IMR-90 (cell line): ENCODE measurements at regions not wholly inside any gene's neighbourhood (a gene's known extent, or its start where the extent isn't known, plus 50 kb on each side); places are given as distances from the start of the nearest gene placed in this dataset.

Experiments used
- ATAC-seq: fragments of 200-7000 bp; cut with Tn5 transposase; 2 replicates; pipeline ENCODE4 v1.9.1; 2020; ENCODE audit warnings: low read depth, mild to moderate bottlenecking, moderate library complexity
- BruUV-seq: library from RNA; stranded (reverse); fragments of 400-500 nt; replicated peaks from 2 replicates; lab custom pipeline; 2021; lab: Mats Ljungman, UMichigan
- CTCF ChIA-PET: fragments of 300-600 bp; formaldehyde crosslinking; extraction: SDS; loops from one replicate; lab custom pipeline; 2021; ENCODE audit warnings: antibody characterized with exemption; lab: Yijun Ruan, JAX
- POLR2A ChIA-PET: fragments of 300-600 bp; sonication (Branson Sonifier 250); formaldehyde crosslinking; loops from one replicate; lab custom pipeline; 2022; ENCODE audit warnings: antibody characterized with exemption; ENCODE audit not compliant: unreplicated experiment; lab: Charles Lee
- DNase-seq: peaks from one replicate; pipeline ENCODE4 v3.0.0; 2013
- H2AFZ ChIP-seq: replicated peaks from 2 replicates; pipeline ENCODE3; 2013; ENCODE audit warnings: low read length, mild to moderate bottlenecking; ENCODE audit not compliant: poor library complexity
- H2AK5ac ChIP-seq: 2 replicates; pipeline ENCODE4 v1.6.1; 2013; ENCODE audit warnings: low read depth, low read length, inconsistent platforms
- H2AK9ac ChIP-seq: replicated peaks from 2 replicates; pipeline ENCODE3; 2013; ENCODE audit warnings: mild to moderate bottlenecking, low read depth, low read length, moderate library complexity; ENCODE audit not compliant: poor library complexity
- H2BK120ac ChIP-seq: 2 replicates; pipeline ENCODE4 v1.6.1; 2013; ENCODE audit warnings: low read depth, low read length, inconsistent platforms
- H2BK15ac ChIP-seq: 3 replicates; pipeline ENCODE4 v1.6.1; 2013; ENCODE audit warnings: low read depth, low read length, inconsistent platforms
- H2BK20ac ChIP-seq: 2 replicates; pipeline ENCODE4 v1.6.1; 2013; ENCODE audit warnings: low read depth, mild to moderate bottlenecking, inconsistent platforms, low read length, moderate library complexity
- H2BK5ac ChIP-seq: 2 replicates; pipeline ENCODE4 v1.6.1; 2013; ENCODE audit warnings: mild to moderate bottlenecking, low read depth, low read length, inconsistent platforms; ENCODE audit not compliant: poor library complexity, severe bottlenecking
- H3K14ac ChIP-seq: replicated peaks from 2 replicates; pipeline ENCODE4 v1.6.1; 2013; ENCODE audit warnings: low read depth, low read length, inconsistent platforms
- H3K18ac ChIP-seq: 2 replicates; pipeline ENCODE4 v1.6.1; 2013; ENCODE audit warnings: low read depth, low read length, control low read depth
- H3K23ac ChIP-seq: 2 replicates; pipeline ENCODE4 v1.6.1; 2013; ENCODE audit warnings: low read depth, low read length, inconsistent platforms
- H3K27ac ChIP-seq: 2 replicates; pipeline ENCODE4 v1.5.1; 2013; ENCODE audit warnings: mild to moderate bottlenecking, control low read depth, low read length; ENCODE audit not compliant: insufficient read depth
- H3K27me3 ChIP-seq: 2 replicates; pipeline ENCODE4 v1.6.1; 2013; ENCODE audit warnings: low read length; ENCODE audit not compliant: control insufficient read depth, insufficient read depth
- H3K36me3 ChIP-seq: 2 replicates; pipeline ENCODE4 v1.6.1; 2013; ENCODE audit warnings: low read length, mixed read lengths; ENCODE audit not compliant: control insufficient read depth, insufficient read depth
- H3K4ac ChIP-seq: 2 replicates; pipeline ENCODE4 v1.6.1; 2013; ENCODE audit warnings: low read depth, low read length, inconsistent platforms
- H3K4me1 ChIP-seq: 2 replicates; pipeline ENCODE4 v1.6.1; 2013; ENCODE audit warnings: low read length, mixed read lengths; ENCODE audit not compliant: control insufficient read depth, insufficient read depth
- H3K4me2 ChIP-seq: 2 replicates; pipeline ENCODE4 v1.6.1; 2013; ENCODE audit warnings: low read depth, mild to moderate bottlenecking, control low read depth, low read length, moderate library complexity
- H3K4me3 ChIP-seq: 2 replicates; pipeline ENCODE4 v1.5.1; 2013; ENCODE audit warnings: low read depth, mild to moderate bottlenecking, control low read depth, low read length, moderate library complexity; ENCODE audit not compliant: insufficient read depth
- H3K56ac ChIP-seq: 2 replicates; pipeline ENCODE4 v1.6.1; 2013; ENCODE audit warnings: low read length, inconsistent platforms; ENCODE audit not compliant: insufficient read depth; ENCODE audit errors: extremely low read depth
- H3K79me1 ChIP-seq, 2 experiments: 2 replicates each; pipeline ENCODE4 v1.6.1; 2013; ENCODE audit warnings: low read length in 2 of 2, inconsistent platforms in 1 of 2, low read depth in 1 of 2
- H3K9ac ChIP-seq: 2 replicates; pipeline ENCODE4 v1.6.1; 2013; ENCODE audit warnings: low read depth, low read length, control low read depth
- H3K9me1 ChIP-seq: 2 replicates; pipeline ENCODE4 v1.6.1; 2013; ENCODE audit warnings: low read length, inconsistent platforms; ENCODE audit not compliant: insufficient read depth
- H3K9me3 ChIP-seq: 2 replicates; pipeline ENCODE4 v1.6.1; 2013; ENCODE audit warnings: low read length; ENCODE audit not compliant: control insufficient read depth, insufficient read depth
- H4K20me1 ChIP-seq: 2 replicates; pipeline ENCODE4 v1.6.1; 2013; ENCODE audit warnings: low read length, inconsistent platforms; ENCODE audit not compliant: insufficient read depth
- H4K5ac ChIP-seq: 2 replicates; pipeline ENCODE4 v1.6.1; 2013; ENCODE audit warnings: mild to moderate bottlenecking, low read depth, low read length, control low read depth
- H4K8ac ChIP-seq, 2 experiments: 2 replicates each; pipeline ENCODE4 v1.6.1; 2013; ENCODE audit warnings: low read depth in 2 of 2, low read length in 2 of 2, control low read depth in 1 of 2, inconsistent platforms in 1 of 2
- H4K91ac ChIP-seq: 2 replicates; pipeline ENCODE4 v1.6.1; 2013; ENCODE audit warnings: low read depth, low read length, inconsistent platforms; ENCODE audit not compliant: insufficient read depth
- BHLHE40 ChIP-seq: fragments of 150-350 bp; IDR thresholded peaks from 2 replicates; pipeline ENCODE4 v1.6.1; 2016; ENCODE audit warnings: mild to moderate bottlenecking, low read depth, low read length
- CEBPB ChIP-seq: IDR thresholded peaks from 2 replicates; pipeline ENCODE4 v1.6.1; 2012; ENCODE audit warnings: low read depth, low read length, improper control_type of control experiment
- CHD1 ChIP-seq: IDR thresholded peaks from 2 replicates; pipeline ENCODE4 v1.6.1; 2012; ENCODE audit warnings: low read depth, low read length, improper control_type of control experiment
- CTCF ChIP-seq: conservative IDR thresholded peaks from 2 replicates; pipeline ENCODE4 v1.5.1; 2012; ENCODE audit warnings: mild to moderate bottlenecking, low read depth, low read length, improper control_type of control experiment
- ELK1 ChIP-seq: fragments of 150-350 bp; IDR thresholded peaks from 2 replicates; pipeline ENCODE4 v1.6.1; 2016; ENCODE audit warnings: low read depth, mild to moderate bottlenecking, low read length, moderate library complexity, borderline replicate concordance
- FOS ChIP-seq: fragments of 150-350 bp; IDR thresholded peaks from 2 replicates; pipeline ENCODE4 v1.6.1; 2016; ENCODE audit warnings: low read depth, low read length
- MAFK ChIP-seq: IDR thresholded peaks from 2 replicates; pipeline ENCODE4 v1.6.1; 2012; ENCODE audit warnings: low read depth, low read length, improper control_type of control experiment
- MAZ ChIP-seq: IDR thresholded peaks from 2 replicates; pipeline ENCODE4 v1.6.1; 2012; ENCODE audit warnings: low read depth, mild to moderate bottlenecking, low read length, improper control_type of control experiment, moderate library complexity, borderline replicate concordance
- MXI1 ChIP-seq: IDR thresholded peaks from 2 replicates; pipeline ENCODE4 v1.6.1; 2012; ENCODE audit warnings: low read depth, mild to moderate bottlenecking, low read length, moderate library complexity, borderline replicate concordance
- NFE2L2 ChIP-seq: fragments of 150-350 bp; IDR thresholded peaks from 2 replicates; pipeline ENCODE4 v1.6.1; 2016; ENCODE audit warnings: low read depth, mild to moderate bottlenecking, low read length
- POLR2A ChIP-seq: IDR thresholded peaks from 2 replicates; pipeline ENCODE4 v1.6.1; 2012; ENCODE audit warnings: mild to moderate bottlenecking, low read depth, low read length
- RAD21 ChIP-seq: IDR thresholded peaks from 2 replicates; pipeline ENCODE4 v1.6.1; 2012; ENCODE audit warnings: low read length, improper control_type of control experiment
- RCOR1 ChIP-seq: IDR thresholded peaks from 2 replicates; pipeline ENCODE4 v1.6.1; 2012; ENCODE audit warnings: mild to moderate bottlenecking, low read length, improper control_type of control experiment; ENCODE audit not compliant: insufficient replicate concordance
- RFX5 ChIP-seq: IDR thresholded peaks from 2 replicates; pipeline ENCODE4 v1.8.0; 2012; ENCODE audit warnings: low read depth, mild to moderate bottlenecking, low read length, moderate library complexity
- SMC3 ChIP-seq: fragments of 150-350 bp; IDR thresholded peaks from 2 replicates; pipeline ENCODE4 v1.6.1; 2016; ENCODE audit warnings: low read depth, mild to moderate bottlenecking, antibody characterized with exemption, low read length, moderate library complexity
- WGBS, 2 experiments: methylation state at CpG; one replicate each; pipeline versions ENCODE4 v1.1.5 to v1.1.7; 2013; ENCODE audit warnings: missing lambda C conversion rate in 2 of 2; ENCODE audit not compliant: insufficient read length in 1 of 2; ENCODE audit errors: extremely low coverage in 2 of 2; 5-methylcytosine and 5-hydroxymethylcytosine counted together
- dilution Hi-C: fragments of 300-500 bp; cut with HindIII; formaldehyde crosslinking; loops from one replicate; pipeline ENCODE4 v1.14.3; 2018; ENCODE audit warnings: low sequenced_read_pairs; ENCODE audit not compliant: unreplicated experiment
- in situ Hi-C: fragments of 300-500 bp; cut with MboI; formaldehyde crosslinking; loops from 3 replicates; pipeline ENCODE4 v1.14.3; 2019; ENCODE audit warnings: low sequenced_read_pairs, inconsistent platforms, mixed read lengths
- intact Hi-C: fragments of 100-400 bp; cut with micrococcal nuclease; formaldehyde crosslinking; loops from 2 replicates; pipeline ENCODE4 v1.10.0; 2022
- TF ChIP-seq, protein P1 (sequence below): fragments of 150-350 bp; IDR thresholded peaks from 2 replicates; pipeline ENCODE4 v1.6.1; 2017; ENCODE audit warnings: mild to moderate bottlenecking, antibody characterized with exemption, low read length, low read depth

GRCh38 chr2:103174711-103175110, 412.9 kb downstream of the TMEM182 start:
- H4K91ac ChIP-seq = no peak overlapping the region
- no peak overlapping the region for H2BK15ac ChIP-seq
- H3K9me1 ChIP-seq = no peaks in the 10 kb centered on the region
- in situ Hi-C loops = loop anchor here (25.0 kb wide), 1 partner anchor 1713 kb away; no protein-coding TSS in a partner anchor
- no peak overlapping the region for H3K4me3 ChIP-seq
- intact Hi-C loops = no loop called here
- dilution Hi-C loops = no loop called here
- no peaks in the 10 kb centered on the region for H3K27me3 ChIP-seq
- H2AK5ac ChIP-seq = no peak overlapping the region
- H3K23ac ChIP-seq = no peak overlapping the region
- no peaks in the 10 kb centered on the region for H3K36me3 ChIP-seq
- H3K4ac ChIP-seq = no peak overlapping the region
- H4K5ac ChIP-seq = no peak overlapping the region
- H4K20me1 ChIP-seq = no peaks in the 10 kb centered on the region
- WGBS, 2 experiments = no CpG with 5 or more reads among the region's 2 CpGs
- H3K4me2 ChIP-seq = no peak overlapping the region
- no peak overlapping the region for H3K18ac ChIP-seq
- POLR2A ChIA-PET = no interaction called here
- H2BK5ac ChIP-seq = no peak overlapping the region
- H3K9ac ChIP-seq = no peak overlapping the region
- no peak overlapping the region for H3K27ac ChIP-seq
- no TSS peak for BruUV-seq
- TF ChIP-seq, protein P1, sequence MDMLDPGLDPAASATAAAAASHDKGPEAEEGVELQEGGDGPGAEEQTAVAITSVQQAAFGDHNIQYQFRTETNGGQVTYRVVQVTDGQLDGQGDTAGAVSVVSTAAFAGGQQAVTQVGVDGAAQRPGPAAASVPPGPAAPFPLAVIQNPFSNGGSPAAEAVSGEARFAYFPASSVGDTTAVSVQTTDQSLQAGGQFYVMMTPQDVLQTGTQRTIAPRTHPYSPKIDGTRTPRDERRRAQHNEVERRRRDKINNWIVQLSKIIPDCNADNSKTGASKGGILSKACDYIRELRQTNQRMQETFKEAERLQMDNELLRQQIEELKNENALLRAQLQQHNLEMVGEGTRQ = no peak
- TF ChIP-seq MAFK = no peak
- no peak for TF ChIP-seq RAD21
- TF ChIP-seq RCOR1 = no peak
- no peak for TF ChIP-seq SMC3
- TF ChIP-seq BHLHE40 = no peak
- TF ChIP-seq FOS = no peak
- TF ChIP-seq ELK1 = no peak
- no peak for TF ChIP-seq CTCF
- TF ChIP-seq CHD1 = no peak
- no peak for TF ChIP-seq CEBPB
- TF ChIP-seq MXI1 = no peak
- TF ChIP-seq MAZ = no peak
- TF ChIP-seq NFE2L2 = no peak
- TF ChIP-seq POLR2A = no peak
- no peak for TF ChIP-seq RFX5
- no peak overlapping the region for H3K56ac ChIP-seq
- H3K14ac ChIP-seq = no peak overlapping the region
- no peak overlapping the region for H2AK9ac ChIP-seq
- DNase-seq (no peak), ATAC-seq (no peak)
- H2AFZ ChIP-seq = no peak overlapping the region
- peaks cover 8% of the 10 kb centered on the region for H3K9me3 ChIP-seq
- CTCF ChIA-PET = no interaction called here
- no peaks in the 10 kb centered on the region for H3K4me1 ChIP-seq
- no peak overlapping the region for H4K8ac ChIP-seq
- H3K79me1 ChIP-seq = no peaks in the 10 kb centered on the region
- no peak overlapping the region for H2BK20ac ChIP-seq
- H2BK120ac ChIP-seq = no peak overlapping the region
